HG02798 (cell line): ENCODE measurements at regions not wholly inside any gene's neighbourhood (a gene's known extent, or its start where the extent isn't known, plus 50 kb on each side); places are given as distances from the start of the nearest gene placed in this dataset.
A peak's percentile ranks its signal among the peaks of the same experiment; 100 is the strongest.

Source experiments
- ATAC-seq: cut with Tn5 transposase; IDR thresholded peaks from one replicate; pipeline ENCODE4 v1.9.1; 2021; ENCODE audit warnings: mild to moderate bottlenecking; ENCODE audit not compliant: unreplicated experiment, poor library complexity

GRCh38 chr1:221477252-221477651, 264.6 kb downstream of the DUSP10 start:
- no peak for ATAC-seq

- ATAC-seq: peak; percentile 93
Observed at GRCh38 chr1:221478050-221478949, 263.6 kb downstream of the DUSP10 start.

GRCh38 chr1:221487781-221488524, 253.9 kb downstream of the DUSP10 start:
- ATAC-seq: no peak

- no peak for ATAC-seq
Observed at GRCh38 chr1:221488550-221488949, 253.3 kb downstream of the DUSP10 start.

- ATAC-seq: no peak
Observed at GRCh38 chr1:221494670-221495069, 247.2 kb downstream of the DUSP10 start.

GRCh38 chr1:221497046-221497445, 244.8 kb downstream of the DUSP10 start:
- no peak for ATAC-seq

GRCh38 chr1:221503268-221503667, 238.6 kb downstream of the DUSP10 start:
- no peak for ATAC-seq

- peak; percentile 53 for ATAC-seq
Observed at GRCh38 chr1:221509575-221510355, 232.1 kb downstream of the DUSP10 start.

- ATAC-seq: no peak
Observed at GRCh38 chr1:221510793-221511503, 230.9 kb downstream of the DUSP10 start.

- no peak for ATAC-seq
Observed at GRCh38 chr1:221511797-221512196, 230.1 kb downstream of the DUSP10 start.

- ATAC-seq: no peak
Observed at GRCh38 chr1:221514806-221515205, 227.1 kb downstream of the DUSP10 start.

- no peak for ATAC-seq
Observed at GRCh38 chr1:221515496-221515895, 226.4 kb downstream of the DUSP10 start.

GRCh38 chr1:221517961-221518360, 223.9 kb downstream of the DUSP10 start:
- ATAC-seq: no peak

GRCh38 chr1:221520250-221520649, 221.6 kb downstream of the DUSP10 start:
- ATAC-seq: no peak

GRCh38 chr1:221521686-221522085, 220.2 kb downstream of the DUSP10 start:
- ATAC-seq: no peak

- ATAC-seq: no peak
Observed at GRCh38 chr1:221522529-221522940, 219.4 kb downstream of the DUSP10 start.

- ATAC-seq: no peak
Observed at GRCh38 chr1:221525749-221526148, 216.1 kb downstream of the DUSP10 start.

GRCh38 chr1:221527302-221527701, 214.6 kb downstream of the DUSP10 start:
- no peak for ATAC-seq

GRCh38 chr1:221527886-221528624, 213.8 kb downstream of the DUSP10 start:
- no peak for ATAC-seq
